ENCODE measurements at regions not wholly inside any gene's neighbourhood (a gene's known extent, or its start where the extent isn't known, plus 50 kb on each side); places are given as distances from the start of the nearest gene placed in this dataset.

- no peak for TF ChIP-seq CTCF (IDR thresholded peaks at IDR 0.05; ENCODE audit: control insufficient read depth, extremely low read depth, insufficient read depth)
- no peak overlapping the region for H3K4me3 ChIP-seq (ENCODE audit: low read depth, low read length)
Observed at GRCh38 chr10:47217113-47217512, 82.9 kb upstream of the GDF10 start.

DNA sequence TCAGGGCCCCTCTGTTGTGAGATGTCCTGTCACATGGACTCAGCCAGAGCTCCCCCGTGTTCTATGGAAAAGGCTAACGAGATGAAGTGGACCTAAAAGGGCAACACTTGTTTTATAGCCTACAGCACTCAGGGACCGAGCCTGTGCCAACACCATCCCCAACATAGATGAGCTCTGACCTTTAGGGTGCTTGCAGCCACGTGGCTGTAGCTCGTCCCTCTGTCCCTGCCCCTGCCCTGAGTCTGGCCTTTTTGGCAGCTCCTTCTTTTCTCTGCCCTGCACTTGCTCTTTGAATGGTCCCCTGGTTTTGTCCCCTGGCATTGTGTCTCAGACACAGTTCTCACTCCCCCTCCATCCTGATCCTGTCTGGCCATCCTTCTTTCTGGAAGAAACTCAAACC, 81.2 kb upstream of the GDF10 start:
- no peak overlapping the region for H3K4me3 ChIP-seq (ENCODE audit: low read depth, low read length)
- no peak for DNase-seq (ENCODE audit: low read depth)
- no peak for TF ChIP-seq CTCF (IDR thresholded peaks at IDR 0.05; ENCODE audit: control insufficient read depth, extremely low read depth, insufficient read depth)

More at GRCh38 chr10:47217113-47217512, 82.9 kb upstream of the GDF10 start:
- no peak for DNase-seq (ENCODE audit: low read depth)

DNA sequence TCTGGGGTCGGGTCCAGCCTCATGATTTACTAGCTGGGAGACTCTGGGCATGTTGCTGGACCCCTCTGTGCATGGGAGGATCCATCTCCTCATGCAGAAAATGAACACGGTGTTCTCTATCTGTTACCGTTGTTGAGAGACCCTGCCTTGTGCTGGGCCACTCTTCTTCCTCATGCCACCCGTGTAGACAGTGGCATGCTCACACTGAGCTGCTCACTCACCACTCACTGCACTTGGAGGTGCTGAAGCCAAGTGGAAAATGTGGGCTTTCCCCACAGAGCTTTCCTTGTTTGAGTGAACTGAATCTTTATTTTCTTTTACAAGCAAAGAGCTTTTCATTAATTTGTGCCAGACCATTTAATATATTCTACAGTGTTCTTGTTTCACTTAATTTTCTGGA, 77.5 kb upstream of the GDF10 start:
- no peak overlapping the region for H3K4me3 ChIP-seq (ENCODE audit: low read depth, low read length)
- no peak for TF ChIP-seq CTCF (IDR thresholded peaks at IDR 0.05; ENCODE audit: control insufficient read depth, extremely low read depth, insufficient read depth)
- DNase-seq (ENCODE audit: low read depth), result no peak

- TF ChIP-seq CTCF (IDR thresholded peaks at IDR 0.05; ENCODE audit: control insufficient read depth, extremely low read depth, insufficient read depth), result no peak
- H3K4me3 ChIP-seq (ENCODE audit: low read depth, low read length), result no peak overlapping the region
- DNase-seq (ENCODE audit: low read depth), result no peak
Observed at GRCh38 chr10:47223236-47223635, 76.8 kb upstream of the GDF10 start.

DNA sequence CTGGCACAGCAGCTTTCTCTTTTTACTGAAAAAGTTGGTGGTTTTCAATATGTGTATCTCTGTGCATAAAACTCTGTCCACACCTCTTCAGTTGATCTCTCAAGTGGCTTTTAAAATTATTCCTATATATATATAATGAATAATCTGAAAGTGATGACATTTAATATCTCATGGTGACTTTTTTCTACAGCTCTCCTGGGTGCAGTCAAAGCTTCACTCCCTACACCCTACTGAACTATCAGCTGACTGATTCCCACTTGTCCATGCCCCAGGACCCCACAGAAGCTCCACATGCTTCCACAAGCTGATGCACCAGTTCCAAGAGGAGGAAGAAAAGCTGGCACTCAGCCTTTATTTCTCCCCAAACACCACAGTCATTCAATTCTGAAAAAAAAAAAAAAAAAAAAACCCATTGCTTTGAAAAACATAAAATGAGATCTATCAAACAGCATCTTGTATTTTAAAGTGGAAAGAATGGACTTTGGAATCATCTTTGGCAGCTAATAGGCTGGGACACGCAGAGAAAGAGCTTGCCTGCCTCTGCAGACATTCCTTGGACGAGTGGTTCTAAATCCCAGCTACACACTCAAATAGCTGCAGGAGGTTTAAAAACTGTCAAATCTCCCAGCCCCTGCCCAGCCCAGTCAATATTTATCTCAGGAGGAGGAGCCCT, 75.3 kb upstream of the GDF10 start:
- DNase-seq (ENCODE audit: low read depth), result no peak
- TF ChIP-seq CTCF (IDR thresholded peaks at IDR 0.05; ENCODE audit: control insufficient read depth, extremely low read depth, insufficient read depth), result no peak
- H3K4me3 ChIP-seq (ENCODE audit: low read depth, low read length), result no peak overlapping the region

DNA sequence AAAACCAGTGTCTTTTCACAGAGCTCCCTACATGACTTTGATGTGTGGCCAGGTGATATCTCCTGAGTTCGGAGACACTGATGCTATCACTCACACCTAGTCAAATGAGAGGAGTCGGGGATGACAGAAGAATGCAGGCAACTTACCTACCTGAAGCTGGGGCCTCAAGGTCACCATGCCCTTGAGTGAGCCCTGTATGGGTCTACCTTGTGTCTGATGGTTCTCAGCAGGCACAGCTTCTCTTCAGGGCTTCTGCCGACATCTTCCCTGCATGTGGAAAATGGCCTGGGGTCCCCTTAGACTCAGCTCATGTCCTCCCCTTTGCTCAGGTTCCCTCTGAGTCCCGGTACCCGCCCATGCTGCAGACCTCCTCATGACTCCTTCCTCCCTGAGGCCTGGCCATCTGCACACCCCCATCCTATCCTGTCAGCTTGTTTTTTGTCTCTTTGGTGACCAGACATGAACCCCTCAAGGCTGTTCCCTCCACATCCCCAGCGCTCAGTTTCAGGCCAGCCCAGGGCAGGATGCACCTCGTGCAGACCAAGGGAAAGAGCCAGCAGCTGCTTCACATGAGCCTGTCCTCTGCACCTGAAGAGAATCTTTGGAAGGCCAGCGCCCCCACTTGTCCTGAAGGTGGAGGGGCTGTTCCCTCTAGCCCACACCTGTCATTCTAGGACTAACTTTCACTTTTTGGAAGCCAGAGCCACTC, 74.6 kb upstream of the GDF10 start:
- H3K4me3 ChIP-seq (ENCODE audit: low read depth, low read length), result no peak overlapping the region
- no peak for TF ChIP-seq CTCF (IDR thresholded peaks at IDR 0.05; ENCODE audit: control insufficient read depth, extremely low read depth, insufficient read depth)
- no peak for DNase-seq (ENCODE audit: low read depth)

All from LNCaP clone FGC (cell line).